PC-9 (cell line): ENCODE measurements at regions not wholly inside any gene's neighbourhood (a gene's known extent, or its start where the extent isn't known, plus 50 kb on each side); places are given as distances from the start of the nearest gene placed in this dataset.
"Not testable (repeated sequence)": the region's sequence is repeated elsewhere in the genome, so short reads cannot be mapped to it uniquely, and the experiment has no call there.

Experiments
- BruUV-seq: library from RNA; stranded (reverse); fragments of 400-500 nt; replicated peaks from 2 replicates; lab custom pipeline; 2021; lab: Mats Ljungman, UMichigan
- CTCF ChIA-PET: fragments of 300-600 bp; sonication (Branson Sonifier 250); formaldehyde crosslinking; loops from one replicate; lab custom pipeline; 2022; ENCODE audit warnings: antibody characterized with exemption; lab: Charles Lee
- POLR2A ChIA-PET: fragments of 300-600 bp; sonication (Branson Sonifier 250); formaldehyde crosslinking; loops from one replicate; lab custom pipeline; 2022; ENCODE audit warnings: antibody characterized with exemption; ENCODE audit not compliant: unreplicated experiment; lab: Charles Lee
- DNase-seq, 2 experiments: peaks; one replicate each; pipeline versions ENCODE4 v3.0.0 to v3.0.0-alpha.2; 2015 to 2022; ENCODE audit warnings: mixed read lengths in 1 of 2
- H2AFZ ChIP-seq: fragments of 200-600 bp; sonication (generic); 2 replicates; pipeline ENCODE4 v1.8.1; 2017; ENCODE audit warnings: antibody characterized with exemption
- H3F3A ChIP-seq: fragments of 200-600 bp; sonication (generic); 2 replicates; pipeline ENCODE4 v1.8.1; 2017; ENCODE audit warnings: antibody characterized with exemption, mild to moderate bottlenecking, low read depth; ENCODE audit not compliant: insufficient read depth
- H3K27ac ChIP-seq: fragments of 200-600 bp; sonication (generic); 2 replicates; pipeline ENCODE4 v1.6.1; 2016; ENCODE audit warnings: mixed run types
- H3K27me3 ChIP-seq: fragments of 200-600 bp; sonication (generic); 2 replicates; pipeline ENCODE4 v1.6.1; 2016; ENCODE audit warnings: low read depth, mixed run types; ENCODE audit not compliant: insufficient read depth
- H3K36me3 ChIP-seq: fragments of 200-600 bp; sonication (generic); 2 replicates; pipeline ENCODE4 v1.6.1; 2016; ENCODE audit warnings: low read depth, mixed run types
- H3K4me1 ChIP-seq: fragments of 200-600 bp; sonication (generic); replicated peaks from 2 replicates; pipeline ENCODE4 v1.6.1; 2016; ENCODE audit warnings: mixed run types; ENCODE audit not compliant: insufficient read depth
- H3K4me2 ChIP-seq: fragments of 200-600 bp; sonication (generic); 2 replicates; pipeline ENCODE4 v1.6.1; 2017; ENCODE audit warnings: mixed run types
- H3K4me3 ChIP-seq: fragments of 200-600 bp; sonication (generic); 2 replicates; pipeline ENCODE4 v1.6.1; 2016; ENCODE audit warnings: mixed run types
- H3K79me2 ChIP-seq: fragments of 200-600 bp; sonication (generic); 2 replicates; pipeline ENCODE4 v1.6.1; 2017; ENCODE audit warnings: low read depth, mixed run types
- H3K9me2 ChIP-seq: fragments of 200-600 bp; sonication (generic); 2 replicates; pipeline ENCODE4 v1.8.1; 2017; ENCODE audit warnings: mild to moderate bottlenecking; ENCODE audit not compliant: insufficient read depth
- H3K9me3 ChIP-seq: fragments of 200-600 bp; sonication (generic); 2 replicates; pipeline ENCODE4 v1.8.1; 2016; ENCODE audit warnings: low read depth; ENCODE audit not compliant: insufficient read depth
- H4K20me1 ChIP-seq: fragments of 200-600 bp; sonication (generic); 2 replicates; pipeline ENCODE4 v1.8.1; 2017; ENCODE audit not compliant: insufficient read depth
- EZH2 ChIP-seq: fragments of 200-600 bp; sonication (generic); IDR thresholded peaks from 2 replicates; pipeline ENCODE4 v1.8.0; 2017; ENCODE audit warnings: antibody characterized with exemption, low read depth
- intact Hi-C: fragments of 100-400 bp; cut with micrococcal nuclease; formaldehyde crosslinking; loops from one replicate; pipeline ENCODE4 v1.10.0; 2022; ENCODE audit not compliant: unreplicated experiment
- TF ChIP-seq, protein P1 (sequence below): fragments of 200-600 bp; sonication (generic); conservative IDR thresholded peaks from 2 replicates; pipeline ENCODE4 v1.6.1; 2017; ENCODE audit warnings: mixed run types, antibody characterized with exemption, mild to moderate bottlenecking, moderate library complexity

DNA sequence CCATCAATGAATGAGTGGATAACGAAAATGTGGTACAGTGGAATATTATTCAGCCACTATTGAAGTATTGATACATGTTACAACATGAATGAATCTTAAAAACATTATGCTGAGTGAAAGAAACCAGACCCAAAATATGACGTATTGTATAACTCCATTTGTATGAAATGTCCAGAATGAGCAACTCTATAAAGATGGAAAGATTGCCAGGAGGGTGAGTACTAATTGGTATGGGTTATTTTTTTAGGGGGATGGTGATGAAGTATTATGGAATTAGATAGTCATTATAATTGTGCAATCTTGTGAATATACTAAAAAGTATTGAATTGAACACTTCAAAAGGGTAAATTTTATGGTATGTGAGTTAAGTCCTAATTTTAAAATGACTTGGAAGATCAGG, 278.6 kb downstream of the SIPA1L2 start:
- CTCF ChIA-PET = no interaction called here
- no peaks in the 10 kb centered on the region for H3K4me1 ChIP-seq
- peaks cover 43% of the 10 kb centered on the region for H3K27me3 ChIP-seq
- no TSS peak for BruUV-seq
- TF ChIP-seq, protein P1, sequence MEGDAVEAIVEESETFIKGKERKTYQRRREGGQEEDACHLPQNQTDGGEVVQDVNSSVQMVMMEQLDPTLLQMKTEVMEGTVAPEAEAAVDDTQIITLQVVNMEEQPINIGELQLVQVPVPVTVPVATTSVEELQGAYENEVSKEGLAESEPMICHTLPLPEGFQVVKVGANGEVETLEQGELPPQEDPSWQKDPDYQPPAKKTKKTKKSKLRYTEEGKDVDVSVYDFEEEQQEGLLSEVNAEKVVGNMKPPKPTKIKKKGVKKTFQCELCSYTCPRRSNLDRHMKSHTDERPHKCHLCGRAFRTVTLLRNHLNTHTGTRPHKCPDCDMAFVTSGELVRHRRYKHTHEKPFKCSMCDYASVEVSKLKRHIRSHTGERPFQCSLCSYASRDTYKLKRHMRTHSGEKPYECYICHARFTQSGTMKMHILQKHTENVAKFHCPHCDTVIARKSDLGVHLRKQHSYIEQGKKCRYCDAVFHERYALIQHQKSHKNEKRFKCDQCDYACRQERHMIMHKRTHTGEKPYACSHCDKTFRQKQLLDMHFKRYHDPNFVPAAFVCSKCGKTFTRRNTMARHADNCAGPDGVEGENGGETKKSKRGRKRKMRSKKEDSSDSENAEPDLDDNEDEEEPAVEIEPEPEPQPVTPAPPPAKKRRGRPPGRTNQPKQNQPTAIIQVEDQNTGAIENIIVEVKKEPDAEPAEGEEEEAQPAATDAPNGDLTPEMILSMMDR = no peak
- TF ChIP-seq EZH2 = no peak
- H3F3A ChIP-seq = no peaks in the 10 kb centered on the region
- no peak overlapping the region for H3K4me3 ChIP-seq
- no peaks in the 10 kb centered on the region for H3K79me2 ChIP-seq
- H3K4me2 ChIP-seq = no peak overlapping the region
- H4K20me1 ChIP-seq = no peaks in the 10 kb centered on the region
- no peak for DNase-seq
- intact Hi-C loops = no loop called here
- no peaks in the 10 kb centered on the region for H3K9me2 ChIP-seq
- H3K9me3 ChIP-seq = no peaks in the 10 kb centered on the region
- POLR2A ChIA-PET = no interaction called here
- H2AFZ ChIP-seq = no peak overlapping the region
- no peak overlapping the region for H3K27ac ChIP-seq
- no peaks in the 10 kb centered on the region for H3K36me3 ChIP-seq

DNA sequence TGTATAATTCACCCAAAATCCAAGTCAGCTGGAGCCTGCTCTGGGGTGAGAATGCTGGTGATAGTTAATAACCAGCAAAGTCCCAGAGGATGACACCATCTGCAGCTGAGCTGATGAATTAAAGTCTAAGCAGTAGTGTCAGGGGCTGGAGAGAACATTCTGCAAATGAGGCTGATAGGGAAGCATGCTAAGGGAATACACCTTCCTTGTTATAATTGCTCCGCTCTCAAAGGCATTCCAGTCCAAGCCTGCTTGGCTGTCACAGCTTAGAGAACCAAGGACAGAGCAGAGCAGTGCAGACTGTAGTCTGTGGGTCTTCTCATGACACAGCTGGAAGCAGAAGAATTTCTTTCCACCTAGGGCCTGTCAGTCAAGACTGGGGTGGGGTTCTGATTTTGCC, 283.1 kb downstream of the SIPA1L2 start:
- Histone ChIP-seq H3K9me2 (no peaks in the 10 kb centered on the region), H3K4me1 (no peaks in the 10 kb centered on the region), H3K36me3 (no peaks in the 10 kb centered on the region), H3F3A (no peaks in the 10 kb centered on the region), H4K20me1 (no peaks in the 10 kb centered on the region), H3K79me2 (no peaks in the 10 kb centered on the region), H3K27ac (no peak overlapping the region), H3K4me3 (no peak overlapping the region), H3K27me3 (peaks cover 22% of the 10 kb centered on the region), H2AFZ (no peak overlapping the region), H3K4me2 (no peak overlapping the region), H3K9me3 (no peaks in the 10 kb centered on the region; the same call in 1 of the 2 replicates)
- intact Hi-C loops = no loop called here
- no peak for DNase-seq
- TF ChIP-seq, protein P1 = no peak
- no peak for TF ChIP-seq EZH2
- ChIA-PET CTCF (no interaction called here), POLR2A (no interaction called here)
- no TSS peak for BruUV-seq

DNA sequence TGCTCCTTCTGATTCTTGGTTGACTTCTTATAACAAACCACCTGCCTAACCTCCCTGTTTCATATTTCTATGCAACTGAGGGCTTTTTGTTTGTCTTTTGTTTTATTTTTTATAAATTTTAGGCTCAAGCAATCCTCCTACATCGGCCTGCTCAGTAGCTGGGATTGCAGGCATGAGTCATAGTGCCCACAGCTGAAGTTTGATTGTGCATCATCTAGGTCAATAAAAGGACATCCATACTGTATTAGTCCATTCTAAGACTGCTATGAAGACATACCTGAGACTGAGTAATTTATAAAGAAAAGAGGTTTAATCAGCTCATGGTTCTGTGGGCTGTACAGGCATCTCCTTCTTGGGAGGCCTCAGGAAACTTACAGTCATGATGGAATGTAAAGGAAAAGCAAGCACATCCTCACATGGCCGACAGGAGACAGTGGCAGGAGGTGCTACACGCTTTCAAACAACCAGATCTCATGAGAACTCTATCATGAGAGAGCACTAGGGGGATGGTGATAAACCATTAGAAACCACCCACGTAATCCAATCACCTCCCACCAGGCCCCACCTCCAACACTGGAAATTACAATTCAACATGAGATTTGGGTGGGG, 285.0 kb downstream of the SIPA1L2 start:
- ChIA-PET CTCF (no interaction called here), POLR2A (no interaction called here)
- no peaks in the 10 kb centered on the region for H3F3A ChIP-seq
- no peak overlapping the region for H2AFZ ChIP-seq
- no peaks in the 10 kb centered on the region for H4K20me1 ChIP-seq
- intact Hi-C loops = no loop called here
- no TSS peak for BruUV-seq
- TF ChIP-seq EZH2 = no peak
- TF ChIP-seq, protein P1 = no peak
- no peaks in the 10 kb centered on the region; the same call in 1 of the 2 replicates for H3K9me3 ChIP-seq
- peaks cover 21% of the 10 kb centered on the region for H3K27me3 ChIP-seq
- DNase-seq = no peak
- H3K9me2 ChIP-seq = no peaks in the 10 kb centered on the region
- no peaks in the 10 kb centered on the region for H3K79me2 ChIP-seq
- H3K4me1 ChIP-seq = no peaks in the 10 kb centered on the region
- no peak overlapping the region for H3K27ac ChIP-seq
- H3K36me3 ChIP-seq = no peaks in the 10 kb centered on the region
- no peak overlapping the region for H3K4me2 ChIP-seq
- no peak overlapping the region for H3K4me3 ChIP-seq

DNA sequence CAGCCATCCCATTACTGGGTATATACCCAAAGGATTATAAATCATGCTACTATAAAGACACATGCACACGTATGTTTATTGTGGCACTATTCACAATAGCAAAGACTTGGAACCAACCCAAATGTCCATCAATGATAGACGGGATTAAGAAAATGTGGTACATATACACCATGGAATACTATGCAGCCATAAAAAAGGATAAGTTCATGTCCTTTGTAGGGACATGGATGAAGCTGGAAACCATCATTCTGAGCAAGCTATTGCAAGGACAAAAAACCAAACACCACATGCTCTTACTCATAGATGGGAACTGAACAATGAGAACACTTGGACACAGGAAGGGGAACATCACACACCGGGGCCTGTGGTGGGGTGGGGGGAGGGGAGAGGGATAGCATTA, 285.7 kb downstream of the SIPA1L2 start:
- H4K20me1 ChIP-seq, POLR2A ChIA-PET, H3K27ac ChIP-seq, BruUV-seq, CTCF ChIA-PET, H3F3A ChIP-seq, H2AFZ ChIP-seq, DNase-seq, H3K4me3 ChIP-seq, H3K4me1 ChIP-seq, H3K9me3 ChIP-seq, H3K79me2 ChIP-seq, H3K36me3 ChIP-seq, intact Hi-C loops, H3K4me2 ChIP-seq, H3K9me2 ChIP-seq: not testable (repeated sequence)
- H3K27me3 ChIP-seq = peaks cover 16% of the 10 kb centered on the region
